ENCODE measurements at regions not wholly inside any gene's neighbourhood (a gene's known extent, or its start where the extent isn't known, plus 50 kb on each side); places are given as distances from the start of the nearest gene placed in this dataset.

DNA sequence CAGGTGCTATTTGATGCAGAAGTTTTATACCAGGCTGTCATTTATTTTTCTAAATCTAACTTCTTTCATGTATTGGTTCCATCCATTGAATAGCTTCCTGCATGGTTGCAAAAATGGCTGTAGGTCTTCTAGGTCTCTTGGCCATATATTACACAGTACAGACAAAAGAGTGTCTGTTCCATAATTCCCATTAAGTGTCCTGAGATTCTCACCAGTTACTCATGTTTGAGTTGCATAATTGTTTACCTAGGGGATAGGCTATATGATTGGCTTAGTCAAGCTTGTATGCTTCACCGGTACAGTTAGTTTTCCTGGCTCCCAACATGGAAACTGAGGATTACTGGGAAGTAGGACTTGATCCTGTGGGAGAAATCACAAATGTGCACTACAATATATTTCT lies 399.4 kb upstream of the NUDT12 start:
- no peak overlapping the region for H3K56ac ChIP-seq (ENCODE audit: extremely low read depth, insufficient read depth, low read length)
- H3K4me2 ChIP-seq (ENCODE audit: low read depth, low read length) = no peak overlapping the region
- no peak overlapping the region for H4K8ac ChIP-seq (ENCODE audit: low read depth in 2 of 2, low read length in 2 of 2)
- H2AK9ac ChIP-seq (replicated peaks; ENCODE audit: low read depth, low read length, poor library complexity) = no peak overlapping the region
- in situ Hi-C loops (cut with MboI; ENCODE audit: low sequenced_read_pairs) (no loop called here), intact Hi-C loops (cut with micrococcal nuclease) (no loop called here), dilution Hi-C loops (cut with HindIII; ENCODE audit: low sequenced_read_pairs, unreplicated experiment) (no loop called here)
- no peak overlapping the region for H3K4me3 ChIP-seq (ENCODE audit: insufficient read depth, low read depth, low read length)
- TF ChIP-seq RCOR1 (IDR thresholded peaks at IDR 0.05; ENCODE audit: insufficient replicate concordance, low read length) = no peak
- TF ChIP-seq FOS (IDR thresholded peaks at IDR 0.05; ENCODE audit: low read depth, low read length) = no peak
- TF ChIP-seq SMC3 (IDR thresholded peaks at IDR 0.05; ENCODE audit: low read depth, low read length) = no peak
- no peak for TF ChIP-seq CTCF (conservative IDR thresholded peaks at IDR 0.05; ENCODE audit: low read depth, low read length)
- TF ChIP-seq, protein P1, sequence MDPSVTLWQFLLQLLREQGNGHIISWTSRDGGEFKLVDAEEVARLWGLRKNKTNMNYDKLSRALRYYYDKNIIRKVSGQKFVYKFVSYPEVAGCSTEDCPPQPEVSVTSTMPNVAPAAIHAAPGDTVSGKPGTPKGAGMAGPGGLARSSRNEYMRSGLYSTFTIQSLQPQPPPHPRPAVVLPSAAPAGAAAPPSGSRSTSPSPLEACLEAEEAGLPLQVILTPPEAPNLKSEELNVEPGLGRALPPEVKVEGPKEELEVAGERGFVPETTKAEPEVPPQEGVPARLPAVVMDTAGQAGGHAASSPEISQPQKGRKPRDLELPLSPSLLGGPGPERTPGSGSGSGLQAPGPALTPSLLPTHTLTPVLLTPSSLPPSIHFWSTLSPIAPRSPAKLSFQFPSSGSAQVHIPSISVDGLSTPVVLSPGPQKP (IDR thresholded peaks at IDR 0.05; ENCODE audit: borderline replicate concordance, low read depth, low read length) = no peak
- no peak for TF ChIP-seq NFE2L2 (IDR thresholded peaks at IDR 0.05; ENCODE audit: low read depth, low read length)
- TF ChIP-seq RFX5 (IDR thresholded peaks at IDR 0.05; ENCODE audit: low read depth, low read length) = no peak
- no peak for TF ChIP-seq CHD1 (IDR thresholded peaks at IDR 0.05; ENCODE audit: low read depth, low read length)
- TF ChIP-seq MAFK (IDR thresholded peaks at IDR 0.05; ENCODE audit: low read depth, low read length) = no peak
- no peak for TF ChIP-seq CEBPB (IDR thresholded peaks at IDR 0.05; ENCODE audit: low read depth, low read length)
- TF ChIP-seq, protein P2, sequence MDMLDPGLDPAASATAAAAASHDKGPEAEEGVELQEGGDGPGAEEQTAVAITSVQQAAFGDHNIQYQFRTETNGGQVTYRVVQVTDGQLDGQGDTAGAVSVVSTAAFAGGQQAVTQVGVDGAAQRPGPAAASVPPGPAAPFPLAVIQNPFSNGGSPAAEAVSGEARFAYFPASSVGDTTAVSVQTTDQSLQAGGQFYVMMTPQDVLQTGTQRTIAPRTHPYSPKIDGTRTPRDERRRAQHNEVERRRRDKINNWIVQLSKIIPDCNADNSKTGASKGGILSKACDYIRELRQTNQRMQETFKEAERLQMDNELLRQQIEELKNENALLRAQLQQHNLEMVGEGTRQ (IDR thresholded peaks at IDR 0.05; ENCODE audit: low read depth, low read length) = no peak
- no peak for TF ChIP-seq POLR2A (IDR thresholded peaks at IDR 0.05; ENCODE audit: low read depth, low read length)
- no peak for TF ChIP-seq MAZ (IDR thresholded peaks at IDR 0.05; ENCODE audit: borderline replicate concordance, low read depth, low read length)
- TF ChIP-seq MXI1 (IDR thresholded peaks at IDR 0.05; ENCODE audit: borderline replicate concordance, low read depth, low read length) = no peak
- no peak for TF ChIP-seq BHLHE40 (IDR thresholded peaks at IDR 0.05; ENCODE audit: low read depth, low read length)
- no peak for TF ChIP-seq RAD21 (IDR thresholded peaks at IDR 0.05; ENCODE audit: low read length)
- no peak overlapping the region for H2AFZ ChIP-seq (replicated peaks; ENCODE audit: low read length, poor library complexity)
- no peak overlapping the region for H3K23ac ChIP-seq (ENCODE audit: low read depth, low read length)
- no peaks in the 10 kb centered on the region for H4K20me1 ChIP-seq (ENCODE audit: insufficient read depth, low read length)
- no peak for DNase-seq
- WGBS, 2 experiments (ENCODE audit: extremely low coverage in 2 of 2, insufficient read length in 1 of 2) = no CpG with 5 or more reads among the region's 1 CpG
- H3K27me3 ChIP-seq (ENCODE audit: control insufficient read depth, insufficient read depth, low read length) = no peaks in the 10 kb centered on the region
- H3K4me1 ChIP-seq (ENCODE audit: control insufficient read depth, insufficient read depth, low read length) = no peaks in the 10 kb centered on the region
- no peak overlapping the region for H3K18ac ChIP-seq (ENCODE audit: low read depth, low read length)
- H3K14ac ChIP-seq (replicated peaks; ENCODE audit: low read depth, low read length) = no peak overlapping the region
- no peak overlapping the region for H2BK5ac ChIP-seq (ENCODE audit: low read depth, low read length, poor library complexity, severe bottlenecking)
- no peak for ATAC-seq (ENCODE audit: low read depth)
- no peak overlapping the region for H3K4ac ChIP-seq (ENCODE audit: low read depth, low read length)
- no TSS peak for BruUV-seq (replicated peaks)
- POLR2A ChIA-PET (ENCODE audit: unreplicated experiment) = no interaction called here
- no peaks in the 10 kb centered on the region for H3K79me1 ChIP-seq (ENCODE audit: low read depth in 1 of 2, low read length in 2 of 2)
- H3K9me3 ChIP-seq (ENCODE audit: control insufficient read depth, insufficient read depth, low read length) = no peaks in the 10 kb centered on the region; the same call in 1 of the 2 replicates
- H3K36me3 ChIP-seq (ENCODE audit: control insufficient read depth, insufficient read depth, low read length) = no peaks in the 10 kb centered on the region
- H3K9ac ChIP-seq (ENCODE audit: low read depth, low read length) = no peak overlapping the region
- H3K27ac ChIP-seq (ENCODE audit: insufficient read depth, low read length) = no peak overlapping the region
- no peak overlapping the region for H4K91ac ChIP-seq (ENCODE audit: insufficient read depth, low read depth, low read length)
- H2AK5ac ChIP-seq (ENCODE audit: low read depth, low read length) = no peak overlapping the region
- no peak overlapping the region for H2BK120ac ChIP-seq (ENCODE audit: low read depth, low read length)
- CTCF ChIA-PET = no interaction called here
- H4K5ac ChIP-seq (ENCODE audit: low read depth, low read length) = no peak overlapping the region
- H3K9me1 ChIP-seq (ENCODE audit: insufficient read depth, low read length) = no peaks in the 10 kb centered on the region
- no peak overlapping the region for H2BK15ac ChIP-seq (ENCODE audit: low read depth, low read length)
- no peak overlapping the region for H2BK20ac ChIP-seq (ENCODE audit: low read depth, low read length)

All from IMR-90 (cell line).